C4-2B (cell line): ENCODE measurements at regions not wholly inside any gene's neighbourhood (a gene's known extent, or its start where the extent isn't known, plus 50 kb on each side); places are given as distances from the start of the nearest gene placed in this dataset.

Source experiments
- ZFX ChIP-seq: fragments of 450-650 bp; IDR thresholded peaks from 2 replicates; pipeline ENCODE4 v1.6.1; 2017
- TF ChIP-seq, protein P1 (sequence below): fragments of 450-650 bp; conservative IDR thresholded peaks from 2 replicates; pipeline ENCODE4 v1.5.1; 2017; ENCODE audit warnings: mild to moderate bottlenecking

GRCh38 chr9:109576762-109577161, 78.7 kb upstream of the PTPN3 start:
- TF ChIP-seq, protein P1, sequence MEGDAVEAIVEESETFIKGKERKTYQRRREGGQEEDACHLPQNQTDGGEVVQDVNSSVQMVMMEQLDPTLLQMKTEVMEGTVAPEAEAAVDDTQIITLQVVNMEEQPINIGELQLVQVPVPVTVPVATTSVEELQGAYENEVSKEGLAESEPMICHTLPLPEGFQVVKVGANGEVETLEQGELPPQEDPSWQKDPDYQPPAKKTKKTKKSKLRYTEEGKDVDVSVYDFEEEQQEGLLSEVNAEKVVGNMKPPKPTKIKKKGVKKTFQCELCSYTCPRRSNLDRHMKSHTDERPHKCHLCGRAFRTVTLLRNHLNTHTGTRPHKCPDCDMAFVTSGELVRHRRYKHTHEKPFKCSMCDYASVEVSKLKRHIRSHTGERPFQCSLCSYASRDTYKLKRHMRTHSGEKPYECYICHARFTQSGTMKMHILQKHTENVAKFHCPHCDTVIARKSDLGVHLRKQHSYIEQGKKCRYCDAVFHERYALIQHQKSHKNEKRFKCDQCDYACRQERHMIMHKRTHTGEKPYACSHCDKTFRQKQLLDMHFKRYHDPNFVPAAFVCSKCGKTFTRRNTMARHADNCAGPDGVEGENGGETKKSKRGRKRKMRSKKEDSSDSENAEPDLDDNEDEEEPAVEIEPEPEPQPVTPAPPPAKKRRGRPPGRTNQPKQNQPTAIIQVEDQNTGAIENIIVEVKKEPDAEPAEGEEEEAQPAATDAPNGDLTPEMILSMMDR: no peak
- TF ChIP-seq ZFX: no peak
